ENCODE measurements at regions not wholly inside any gene's neighbourhood (a gene's known extent, or its start where the extent isn't known, plus 50 kb on each side); places are given as distances from the start of the nearest gene placed in this dataset.

GRCh38 chr21:27487676-27488075, 520.8 kb upstream of the ADAMTS5 start:
- ChIA-PET CTCF (no interaction called here), POLR2A (ENCODE audit: low non-redundant PET) (no interaction called here)
- no peak overlapping the region for H3K27ac ChIP-seq
- no peak for DNase-seq (ENCODE audit: low spot score)
- no peak for TF ChIP-seq CTCF (conservative IDR thresholded peaks at IDR 0.05; ENCODE audit: low read depth)

GRCh38 chr21:27480841-27481261, 514.0 kb upstream of the ADAMTS5 start:
- ChIA-PET CTCF (no interaction called here), POLR2A (ENCODE audit: low non-redundant PET) (no interaction called here)
- DNase-seq (ENCODE audit: low spot score): no peak
- no peak for TF ChIP-seq CTCF (conservative IDR thresholded peaks at IDR 0.05; ENCODE audit: low read depth)
- H3K27ac ChIP-seq: no peak overlapping the region

GRCh38 chr21:27477296-27477695, 510.4 kb upstream of the ADAMTS5 start:
- CTCF ChIA-PET: interaction anchor here (0.6 kb wide), 1 partner anchor 357 kb away, joined by 3 read pairs; no protein-coding TSS in a partner anchor
- no peak for DNase-seq (ENCODE audit: low spot score)
- H3K27ac ChIP-seq: no peak overlapping the region
- TF ChIP-seq CTCF (conservative IDR thresholded peaks at IDR 0.05; ENCODE audit: low read depth): no peak
- POLR2A ChIA-PET (ENCODE audit: low non-redundant PET): no interaction called here

- no peak for DNase-seq (ENCODE audit: low spot score)
- ChIA-PET CTCF (interaction anchor here (0.6 kb wide), 1 partner anchor 357 kb away, joined by 3 read pairs; no protein-coding TSS in a partner anchor), POLR2A (ENCODE audit: low non-redundant PET) (no interaction called here)
- TF ChIP-seq CTCF (conservative IDR thresholded peaks at IDR 0.05; ENCODE audit: low read depth): no peak
- H3K27ac ChIP-seq: no peak overlapping the region
Observed at GRCh38 chr21:27476696-27477095, 509.8 kb upstream of the ADAMTS5 start.

DNA sequence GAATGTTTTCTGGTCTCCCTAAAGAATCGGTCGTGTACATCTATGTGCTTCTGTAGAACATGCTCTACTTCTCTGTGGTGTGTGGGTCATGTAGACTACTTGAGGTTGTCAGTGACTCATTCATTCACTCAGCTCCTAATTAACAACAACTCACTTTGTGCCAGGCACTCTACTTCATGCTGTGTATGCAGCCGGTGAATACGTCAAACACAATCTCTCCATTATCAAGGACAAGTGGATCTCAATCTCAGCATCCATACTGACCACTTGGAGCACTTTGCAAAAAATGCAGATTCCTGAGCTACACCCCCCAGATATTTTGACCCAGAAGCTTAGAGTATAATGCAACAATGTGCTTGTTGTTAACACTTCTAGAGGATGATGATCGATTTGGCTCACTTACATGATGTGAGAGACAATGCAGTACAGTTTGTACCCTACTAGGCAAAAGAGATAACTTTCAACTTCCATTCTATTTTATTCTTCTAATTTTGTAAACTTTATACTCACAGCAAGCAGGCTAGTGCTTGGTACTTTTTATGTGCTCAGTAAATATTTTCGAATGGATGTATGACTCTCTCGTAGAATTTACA, 508.6 kb upstream of the ADAMTS5 start:
- POLR2A ChIA-PET (ENCODE audit: low non-redundant PET): no interaction called here
- no peak for TF ChIP-seq CTCF (conservative IDR thresholded peaks at IDR 0.05; ENCODE audit: low read depth)
- no peak overlapping the region for H3K27ac ChIP-seq
- CTCF ChIA-PET: interaction anchor here (0.5 kb wide), 1 partner anchor 60 kb away, joined by 7 read pairs; no protein-coding TSS in a partner anchor
- DNase-seq (ENCODE audit: low spot score): no peak

DNA sequence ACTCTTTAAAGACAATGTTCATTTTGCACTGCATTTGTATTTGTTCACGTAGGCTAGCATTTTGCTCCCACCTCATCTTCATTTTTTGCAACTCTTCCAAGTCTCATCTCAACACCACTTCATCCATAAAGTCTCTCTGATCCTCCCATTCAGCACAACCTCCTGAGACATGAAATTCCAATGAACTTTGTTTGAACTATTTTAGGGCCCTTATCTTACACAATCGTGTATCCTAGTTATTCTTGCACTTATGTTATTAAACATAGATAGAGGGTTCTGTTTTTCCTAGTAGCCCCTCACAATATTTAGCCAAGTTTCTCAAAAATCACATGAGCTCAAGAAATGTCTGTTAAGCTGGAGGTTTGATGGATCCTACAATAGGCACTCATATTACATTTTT, 500.5 kb upstream of the ADAMTS5 start:
- no peak for TF ChIP-seq CTCF (conservative IDR thresholded peaks at IDR 0.05; ENCODE audit: low read depth)
- POLR2A ChIA-PET (ENCODE audit: low non-redundant PET): no interaction called here
- DNase-seq (ENCODE audit: low spot score): no peak
- CTCF ChIA-PET: no interaction called here
- H3K27ac ChIP-seq: no peak overlapping the region

Data from RWPE1 (cell line).